22Rv1 (cell line): ENCODE measurements at regions not wholly inside any gene's neighbourhood (a gene's known extent, or its start where the extent isn't known, plus 50 kb on each side); places are given as distances from the start of the nearest gene placed in this dataset.

ENCODE experiments used
- ZFX ChIP-seq: fragments of 450-650 bp; IDR thresholded peaks from 2 replicates; pipeline ENCODE4 v1.6.1; 2017; ENCODE audit warnings: antibody characterized with exemption, borderline replicate concordance
- TF ChIP-seq, protein P1 (sequence below): fragments of 450-650 bp; IDR thresholded peaks from 2 replicates; pipeline ENCODE4 v1.5.1; 2017; ENCODE audit warnings: mild to moderate bottlenecking

- TF ChIP-seq, protein P1, sequence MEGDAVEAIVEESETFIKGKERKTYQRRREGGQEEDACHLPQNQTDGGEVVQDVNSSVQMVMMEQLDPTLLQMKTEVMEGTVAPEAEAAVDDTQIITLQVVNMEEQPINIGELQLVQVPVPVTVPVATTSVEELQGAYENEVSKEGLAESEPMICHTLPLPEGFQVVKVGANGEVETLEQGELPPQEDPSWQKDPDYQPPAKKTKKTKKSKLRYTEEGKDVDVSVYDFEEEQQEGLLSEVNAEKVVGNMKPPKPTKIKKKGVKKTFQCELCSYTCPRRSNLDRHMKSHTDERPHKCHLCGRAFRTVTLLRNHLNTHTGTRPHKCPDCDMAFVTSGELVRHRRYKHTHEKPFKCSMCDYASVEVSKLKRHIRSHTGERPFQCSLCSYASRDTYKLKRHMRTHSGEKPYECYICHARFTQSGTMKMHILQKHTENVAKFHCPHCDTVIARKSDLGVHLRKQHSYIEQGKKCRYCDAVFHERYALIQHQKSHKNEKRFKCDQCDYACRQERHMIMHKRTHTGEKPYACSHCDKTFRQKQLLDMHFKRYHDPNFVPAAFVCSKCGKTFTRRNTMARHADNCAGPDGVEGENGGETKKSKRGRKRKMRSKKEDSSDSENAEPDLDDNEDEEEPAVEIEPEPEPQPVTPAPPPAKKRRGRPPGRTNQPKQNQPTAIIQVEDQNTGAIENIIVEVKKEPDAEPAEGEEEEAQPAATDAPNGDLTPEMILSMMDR: no peak
- no peak for TF ChIP-seq ZFX
Observed at GRCh38 chr6:1087154-1087843, 224.6 kb upstream of the FOXQ1 start.
